ENCODE measurements at regions not wholly inside any gene's neighbourhood (a gene's known extent, or its start where the extent isn't known, plus 50 kb on each side); places are given as distances from the start of the nearest gene placed in this dataset.
A peak's percentile ranks its signal among the peaks of the same experiment; 100 is the strongest.

DNA sequence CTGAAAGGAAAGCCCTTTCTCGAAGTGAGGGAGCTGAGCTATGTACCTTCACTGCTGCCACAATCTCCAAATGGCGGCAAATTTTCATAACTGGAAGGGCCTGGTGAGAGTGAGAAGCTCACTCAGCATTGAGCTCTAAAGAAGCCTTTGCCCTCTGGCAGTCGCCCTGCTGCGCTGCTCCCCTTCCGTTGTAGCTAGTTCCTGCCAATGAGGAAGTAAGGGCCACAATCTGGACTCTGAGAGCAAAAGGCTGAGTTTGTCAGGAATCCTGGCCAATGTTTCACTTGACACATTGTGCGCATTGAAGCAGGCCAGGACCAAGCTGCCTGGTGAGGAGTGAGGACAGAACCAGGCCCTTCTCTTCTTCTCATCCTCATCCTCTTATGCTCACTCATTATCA is 579.5 kb downstream of the PDCD6IP start:
- DNase-seq (ENCODE audit: low read depth, low spot score): no peak
- no peak overlapping the region for H3K4me3 ChIP-seq (ENCODE audit: low read length)

DNA sequence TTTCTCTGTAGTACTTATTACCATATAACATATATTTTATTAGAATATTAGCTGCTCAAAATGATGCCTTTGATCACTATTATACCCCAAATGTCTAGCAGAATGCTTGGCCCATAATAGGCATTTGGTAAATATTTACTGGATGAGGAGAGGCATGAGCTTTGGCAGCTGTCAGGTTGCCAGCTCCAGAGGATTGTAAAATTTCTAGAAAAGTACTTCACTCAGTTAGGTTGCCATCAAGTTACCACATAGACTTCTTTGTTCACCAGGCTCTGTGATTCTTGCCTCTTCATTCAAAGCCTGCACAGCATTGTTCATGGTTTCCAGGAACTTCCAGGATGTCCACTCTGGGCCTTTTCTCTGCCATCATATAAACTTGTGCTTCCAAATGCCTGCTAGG is 582.8 kb downstream of the PDCD6IP start:
- no peak overlapping the region for H3K4me3 ChIP-seq (ENCODE audit: low read length)
- DNase-seq (ENCODE audit: low read depth, low spot score): no peak

- DNase-seq (ENCODE audit: low read depth, low spot score): no peak
These were observed 584.4 kb downstream of the PDCD6IP start for GRCh38 chr3:34382859-34383258.

GRCh38 chr3:34386309-34386708 is 587.9 kb downstream of the PDCD6IP start:
- H3K4me3 ChIP-seq (ENCODE audit: low read length): no peak overlapping the region
- no peak for DNase-seq (ENCODE audit: low read depth, low spot score)

More at GRCh38 chr3:34382859-34383258, 584.4 kb downstream of the PDCD6IP start:
- H3K4me3 ChIP-seq (ENCODE audit: low read length): no peak overlapping the region

GRCh38 chr3:34387826-34388564 is 589.6 kb downstream of the PDCD6IP start:
- H3K4me3 ChIP-seq (ENCODE audit: low read length): no peak overlapping the region
- no peak for DNase-seq (ENCODE audit: low read depth, low spot score)

GRCh38 chr3:34388830-34389229 is 590.4 kb downstream of the PDCD6IP start:
- H3K4me3 ChIP-seq (ENCODE audit: low read length): no peak overlapping the region
- no peak for DNase-seq (ENCODE audit: low read depth, low spot score)

DNA sequence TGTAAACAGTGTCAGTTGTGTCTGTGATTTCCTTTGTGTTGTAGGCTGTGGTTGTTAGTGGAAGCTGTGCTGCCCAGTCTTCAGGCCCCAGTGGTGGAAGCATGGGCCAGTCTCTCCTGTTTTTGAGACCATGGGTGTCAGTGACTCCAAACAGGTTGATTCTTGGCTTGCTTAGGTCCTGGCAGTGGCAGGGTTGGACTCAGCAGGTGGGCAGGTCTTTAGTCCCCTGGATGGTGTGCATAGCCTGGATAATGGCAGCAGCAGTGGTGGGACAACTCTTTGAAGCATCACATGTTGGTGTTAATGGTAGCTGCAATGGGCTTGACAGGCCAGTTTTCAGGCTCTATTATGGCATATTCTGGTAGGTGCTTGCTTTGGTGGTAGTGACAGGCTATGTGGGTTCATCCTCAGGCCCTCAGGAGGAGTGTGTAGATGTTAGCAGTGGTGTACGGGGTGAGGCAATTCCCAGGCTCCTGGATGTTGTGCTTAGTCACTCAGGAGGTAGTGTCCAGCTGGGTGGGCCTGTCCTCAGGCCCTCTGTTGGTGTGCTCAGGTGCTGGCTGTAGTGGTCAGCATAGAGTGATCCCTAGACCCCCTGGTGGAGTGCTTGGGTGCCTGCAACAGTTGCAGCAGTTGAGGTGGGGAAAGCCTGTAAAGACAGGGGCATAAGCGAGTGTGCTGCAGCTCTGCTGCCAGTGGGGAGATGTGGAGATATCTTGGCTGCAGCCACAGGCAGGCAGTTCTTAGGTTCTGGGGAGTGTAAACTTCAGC is 596.7 kb downstream of the PDCD6IP start:
- no peak overlapping the region for H3K4me3 ChIP-seq (ENCODE audit: low read length)
- DNase-seq (ENCODE audit: low read depth, low spot score): no peak

GRCh38 chr3:34396288-34396687 is 597.9 kb downstream of the PDCD6IP start:
- DNase-seq (ENCODE audit: low read depth, low spot score): no peak
- H3K4me3 ChIP-seq (ENCODE audit: low read length): no peak overlapping the region

GRCh38 chr3:34396956-34397355 is 598.5 kb downstream of the PDCD6IP start:
- DNase-seq (ENCODE audit: low read depth, low spot score): no peak
- H3K4me3 ChIP-seq (ENCODE audit: low read length): no peak overlapping the region

DNA sequence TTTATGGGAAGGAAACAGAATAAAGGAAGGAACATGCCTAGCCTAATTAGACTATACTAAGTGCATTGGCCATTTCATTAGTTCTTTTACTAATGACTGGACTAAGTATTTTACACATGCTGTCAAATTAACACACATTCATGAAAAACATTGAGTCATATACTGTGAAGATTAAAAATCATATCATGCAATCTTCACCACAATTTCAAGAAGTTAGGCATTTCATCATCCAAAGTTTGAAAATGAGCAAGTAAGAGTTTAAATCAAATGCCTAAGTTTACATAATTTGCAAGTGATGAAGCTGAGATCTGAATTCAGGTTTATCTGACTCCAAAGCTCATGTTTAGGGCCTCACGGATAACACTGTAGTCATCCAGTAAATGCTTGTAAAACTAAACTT is 601.0 kb downstream of the PDCD6IP start:
- H3K4me3 ChIP-seq (ENCODE audit: low read length): no peak overlapping the region
- DNase-seq (ENCODE audit: low read depth, low spot score): no peak

DNA sequence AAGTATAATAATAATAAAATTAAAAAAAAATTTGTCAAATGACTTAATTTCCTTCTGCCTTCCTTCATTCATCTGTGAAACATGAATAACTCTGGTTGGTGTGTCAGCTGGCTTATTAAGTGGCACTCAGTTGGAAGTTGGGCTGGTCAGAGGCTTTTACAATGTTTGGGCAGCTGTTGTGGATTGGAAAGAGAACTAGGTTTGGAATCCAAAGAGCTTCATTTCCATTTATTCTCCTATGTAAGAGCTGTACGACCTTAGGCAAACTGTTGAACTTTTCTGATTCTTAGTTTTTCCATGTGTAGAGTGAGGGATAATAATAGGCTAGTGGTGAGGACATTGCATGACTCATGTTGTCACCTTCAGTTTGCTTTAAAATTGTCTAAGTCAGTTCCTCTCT is 606.7 kb downstream of the PDCD6IP start:
- no peak overlapping the region for H3K4me3 ChIP-seq (ENCODE audit: low read length)
- no peak for DNase-seq (ENCODE audit: low read depth, low spot score)

DNA sequence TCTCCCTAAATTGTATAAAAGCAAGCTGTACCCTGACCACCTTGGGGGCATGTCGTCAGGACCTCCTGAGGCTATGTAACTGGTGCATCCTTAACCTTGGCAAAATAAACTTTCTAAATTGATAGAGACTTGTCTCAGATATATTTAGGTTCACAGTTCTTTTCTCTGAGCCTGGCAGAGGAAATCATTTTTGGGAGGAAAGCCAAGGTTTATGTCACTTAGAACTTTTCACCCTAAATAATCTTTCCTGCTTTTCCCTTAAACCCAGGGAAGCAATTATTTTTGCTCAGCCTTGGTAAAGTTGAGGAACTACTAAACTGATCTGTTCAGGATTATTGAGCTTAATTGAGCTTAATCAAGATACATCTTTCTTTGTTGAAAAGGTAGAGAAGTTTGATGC is 608.9 kb downstream of the PDCD6IP start:
- DNase-seq (ENCODE audit: low read depth, low spot score): no peak

DNA sequence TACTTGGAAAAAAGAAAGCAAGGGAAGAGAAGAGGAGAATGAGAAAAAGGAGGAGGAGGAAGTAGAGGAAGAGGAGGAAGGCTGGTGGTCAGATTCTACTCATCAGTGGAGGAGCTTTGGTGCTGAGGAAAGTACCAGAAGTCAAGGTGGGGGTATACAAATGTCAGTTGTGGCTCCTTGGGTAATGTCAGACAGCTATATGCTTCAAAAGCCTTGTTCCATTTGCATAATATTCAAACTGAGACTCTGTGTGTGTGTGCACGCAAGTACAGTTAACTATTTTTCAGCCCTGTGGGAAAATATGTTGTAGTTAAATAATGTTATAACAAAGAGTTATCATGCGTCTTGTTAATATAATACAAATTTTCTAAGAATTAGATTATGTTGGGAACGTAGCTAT is 609.7 kb downstream of the PDCD6IP start:
- no peak for DNase-seq (ENCODE audit: low read depth, low spot score)
- no peak overlapping the region for H3K4me3 ChIP-seq (ENCODE audit: low read length)

More for the DNA sequence above, 608.9 kb downstream of the PDCD6IP start:
- no peak overlapping the region for H3K4me3 ChIP-seq (ENCODE audit: low read length)

DNA sequence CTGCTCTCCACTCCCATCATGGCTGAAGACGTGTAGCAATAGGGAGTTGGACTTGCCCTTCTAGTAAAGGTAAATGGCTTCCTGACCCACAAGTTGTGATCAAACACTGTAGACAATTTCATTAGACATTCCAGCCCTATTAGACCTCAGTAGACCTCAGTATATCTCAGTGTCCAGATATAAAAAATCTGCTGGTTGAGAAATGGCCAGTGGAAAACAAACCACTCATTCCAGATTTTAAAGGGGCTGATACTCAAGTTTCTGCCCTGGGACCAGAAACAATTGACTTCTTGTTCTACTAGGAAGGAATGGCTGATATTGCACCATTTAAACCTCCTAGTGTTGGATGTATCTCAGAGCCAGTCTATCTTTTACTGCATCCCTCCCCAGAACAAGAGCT is 613.2 kb downstream of the PDCD6IP start:
- DNase-seq (ENCODE audit: low read depth, low spot score): no peak
- no peak overlapping the region for H3K4me3 ChIP-seq (ENCODE audit: low read length)

DNA sequence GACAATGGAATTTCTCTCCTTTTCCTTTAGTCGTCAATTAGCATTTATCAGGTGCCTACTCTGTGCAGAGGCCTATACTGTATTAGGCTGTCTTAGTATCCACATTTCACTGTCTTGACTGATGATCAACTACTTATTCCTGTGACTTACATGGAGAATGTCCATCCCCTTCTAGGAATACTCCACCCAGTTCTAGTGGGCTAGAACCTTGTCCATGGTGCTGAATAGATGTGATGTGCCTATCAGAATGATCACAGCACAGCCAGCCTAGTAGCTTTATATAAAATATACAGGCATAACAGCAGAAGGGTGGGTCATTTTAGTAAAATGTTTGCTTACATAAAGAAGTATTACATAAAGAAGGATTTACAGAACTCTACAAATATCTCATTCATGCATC is 621.4 kb downstream of the PDCD6IP start:
- DNase-seq (ENCODE audit: low read depth, low spot score): peak; percentile 9
- no peak overlapping the region for H3K4me3 ChIP-seq (ENCODE audit: low read length)

- no peak overlapping the region for H3K4me3 ChIP-seq (ENCODE audit: low read length)
- DNase-seq (ENCODE audit: low read depth, low spot score): no peak
These were observed 623.3 kb downstream of the PDCD6IP start for GRCh38 chr3:34421762-34422161.

- no peak overlapping the region for H3K4me3 ChIP-seq (ENCODE audit: low read length)
- DNase-seq (ENCODE audit: low read depth, low spot score): no peak
These were observed 641.4 kb downstream of the PDCD6IP start for GRCh38 chr3:34439796-34440195.

GRCh38 chr3:34444137-34444536 is 645.7 kb downstream of the PDCD6IP start:
- no peak overlapping the region for H3K4me3 ChIP-seq (ENCODE audit: low read length)
- DNase-seq (ENCODE audit: low read depth, low spot score): no peak

DNA sequence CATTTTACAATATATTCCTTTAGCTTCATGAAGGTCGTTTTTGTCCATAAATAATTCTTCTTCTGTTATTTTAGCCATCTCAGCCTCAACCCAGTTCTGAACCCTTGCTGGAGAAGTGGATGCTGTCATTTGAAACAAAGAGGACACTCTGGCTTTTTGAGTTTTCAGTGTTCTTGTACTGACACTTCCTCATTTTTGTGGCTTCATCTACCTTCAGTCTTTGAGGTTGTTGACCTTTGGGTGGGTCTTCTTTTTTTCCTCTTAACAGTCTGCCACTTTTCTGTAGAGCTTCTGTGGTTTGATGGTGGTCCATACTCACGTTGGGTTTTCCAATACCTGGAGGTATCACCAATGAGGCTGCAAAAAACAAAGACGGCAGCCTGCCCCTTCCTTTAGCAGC is 650.9 kb downstream of the PDCD6IP start:
- no peak overlapping the region for H3K4me3 ChIP-seq (ENCODE audit: low read length)
- DNase-seq (ENCODE audit: low read depth, low spot score): no peak

DNA sequence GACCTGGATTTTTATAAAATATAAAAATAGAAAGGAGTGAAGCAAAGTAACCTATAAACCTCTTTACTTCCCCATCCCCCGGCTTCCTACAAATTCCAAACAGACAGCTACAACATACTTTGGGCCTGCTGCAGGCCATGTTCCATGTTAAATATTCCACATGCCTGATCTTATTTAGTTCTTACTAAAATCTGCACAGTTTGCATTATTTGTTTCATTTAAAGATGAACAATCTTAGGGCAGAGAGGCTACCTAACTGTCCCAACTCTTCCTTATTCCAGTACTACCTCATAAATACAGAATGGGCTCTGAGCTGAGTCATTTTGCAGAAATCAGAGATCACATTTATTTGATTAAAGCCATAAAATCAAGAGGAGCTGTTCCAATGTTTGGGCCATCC is 665.0 kb downstream of the PDCD6IP start:
- no peak for DNase-seq (ENCODE audit: low read depth, low spot score)
- H3K4me3 ChIP-seq (ENCODE audit: low read length): no peak overlapping the region

- no peak overlapping the region for H3K4me3 ChIP-seq (ENCODE audit: low read length)
- no peak for DNase-seq (ENCODE audit: low read depth, low spot score)
These were observed 666.2 kb downstream of the PDCD6IP start for GRCh38 chr3:34464646-34465045.
